Tibial nerve (tissue), 4 donors: ENCODE measurements at regions not wholly inside any gene's neighbourhood (a gene's known extent, or its start where the extent isn't known, plus 50 kb on each side); places are given as distances from the start of the nearest gene placed in this dataset.

Experiments used
- DNase-seq, 2 donors: peaks; one replicate each; pipeline ENCODE4 v3.0.0-alpha.2; 2019; ENCODE audit warnings: low spot score in 2 of 2
- H3K27ac ChIP-seq, 4 donors: fragments of 200-600 bp; sonication (generic) in 3 of 4; one replicate each; pipeline ENCODE4 v1.5.1; 2017 to 2019; ENCODE audit warnings: mild to moderate bottlenecking in 1 of 4
- H3K27me3 ChIP-seq, 2 donors: fragments of 200-600 bp; sonication (generic) in 1 of 2; one replicate each; pipeline versions ENCODE4 v1.5.1 to v1.6.0; 2017 to 2019
- H3K36me3 ChIP-seq, 3 donors: fragments of 200-600 bp; sonication (generic); one replicate each; pipeline ENCODE4 v1.5.1; 2018 to 2019
- H3K4me1 ChIP-seq, 4 donors: fragments of 200-600 bp; sonication (generic) in 3 of 4; one replicate each; pipeline ENCODE4 v1.5.1; 2017 to 2019
- H3K4me3 ChIP-seq, 4 donors: fragments of 200-600 bp; sonication (generic) in 3 of 4; one replicate each; pipeline ENCODE4 v1.5.1; 2017 to 2019; ENCODE audit warnings: mild to moderate bottlenecking in 1 of 4, moderate library complexity in 1 of 4
- H3K9me3 ChIP-seq, 4 donors: fragments of 200-600 bp; sonication (generic) in 3 of 4; one replicate each; pipeline ENCODE4 v1.5.1; 2017 to 2019
- EP300 ChIP-seq, 2 donors: sonication (generic); formaldehyde crosslinking; IDR thresholded peaks; one replicate each; pipeline ENCODE4 v1.6.1; 2017; ENCODE audit warnings: antibody characterized with exemption in 2 of 2, mild to moderate bottlenecking in 1 of 2
- POLR2A ChIP-seq, 2 donors: fragments of 450-650 bp; IDR thresholded peaks; one replicate each; pipeline ENCODE4 v1.6.1; 2017; ENCODE audit warnings: antibody characterized with exemption in 2 of 2, mild to moderate bottlenecking in 2 of 2, moderate library complexity in 2 of 2
- WGBS, 2 donors: methylation state at CpG; one replicate each; pipeline ENCODE4 v1.1.5; 2018; 5-methylcytosine and 5-hydroxymethylcytosine counted together
- TF ChIP-seq, protein P1 (sequence below), 5 experiments: fragments of 200-600 bp in 3 of 5; fragments of 450-650 bp in 2 of 5; sonication (generic) in 3 of 5; IDR thresholded peaks; one replicate each; pipeline ENCODE4 v1.5.1; 2016 to 2019; ENCODE audit warnings: antibody characterized with exemption in 5 of 5, mild to moderate bottlenecking in 3 of 5, moderate library complexity in 2 of 5

DNA sequence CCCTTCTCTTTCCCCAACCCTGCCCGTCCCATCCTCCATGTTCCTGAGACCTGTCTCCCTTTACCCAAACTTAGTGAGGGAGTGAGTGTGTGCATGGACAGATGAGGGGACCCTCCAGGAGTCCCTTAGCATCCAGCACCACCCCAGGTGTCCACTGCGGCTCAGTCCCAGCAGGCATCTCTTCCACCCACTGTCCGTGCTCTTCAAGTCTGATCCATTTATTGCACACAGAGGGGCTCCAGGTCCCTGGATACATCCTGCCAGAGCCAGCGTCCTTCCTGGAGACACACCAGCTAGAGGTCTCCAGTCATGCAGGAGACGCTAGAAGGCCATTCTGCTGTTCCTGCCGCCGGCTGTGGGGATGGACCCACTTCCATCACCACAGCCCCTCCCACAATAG lies 239.2 kb downstream of the ADGRD1 start:
- Histone ChIP-seq H3K27ac (no peak overlapping the region), H3K9me3 (no peaks in the 10 kb centered on the region), H3K4me1 (no peaks in the 10 kb centered on the region), H3K27me3 (no peaks in the 10 kb centered on the region), H3K36me3 (no peaks in the 10 kb centered on the region), H3K4me3 (no peak overlapping the region)
- no peak for DNase-seq
- WGBS, 2 donors = 78 to 86% methylated on average over 7 of the region's 7 CpGs
- TF ChIP-seq, protein P1, sequence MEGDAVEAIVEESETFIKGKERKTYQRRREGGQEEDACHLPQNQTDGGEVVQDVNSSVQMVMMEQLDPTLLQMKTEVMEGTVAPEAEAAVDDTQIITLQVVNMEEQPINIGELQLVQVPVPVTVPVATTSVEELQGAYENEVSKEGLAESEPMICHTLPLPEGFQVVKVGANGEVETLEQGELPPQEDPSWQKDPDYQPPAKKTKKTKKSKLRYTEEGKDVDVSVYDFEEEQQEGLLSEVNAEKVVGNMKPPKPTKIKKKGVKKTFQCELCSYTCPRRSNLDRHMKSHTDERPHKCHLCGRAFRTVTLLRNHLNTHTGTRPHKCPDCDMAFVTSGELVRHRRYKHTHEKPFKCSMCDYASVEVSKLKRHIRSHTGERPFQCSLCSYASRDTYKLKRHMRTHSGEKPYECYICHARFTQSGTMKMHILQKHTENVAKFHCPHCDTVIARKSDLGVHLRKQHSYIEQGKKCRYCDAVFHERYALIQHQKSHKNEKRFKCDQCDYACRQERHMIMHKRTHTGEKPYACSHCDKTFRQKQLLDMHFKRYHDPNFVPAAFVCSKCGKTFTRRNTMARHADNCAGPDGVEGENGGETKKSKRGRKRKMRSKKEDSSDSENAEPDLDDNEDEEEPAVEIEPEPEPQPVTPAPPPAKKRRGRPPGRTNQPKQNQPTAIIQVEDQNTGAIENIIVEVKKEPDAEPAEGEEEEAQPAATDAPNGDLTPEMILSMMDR (IDR thresholded peaks at IDR 0.05) = no peak
- no peak for TF ChIP-seq EP300 (IDR thresholded peaks at IDR 0.05)
- TF ChIP-seq POLR2A (IDR thresholded peaks at IDR 0.05) = no peak

DNA sequence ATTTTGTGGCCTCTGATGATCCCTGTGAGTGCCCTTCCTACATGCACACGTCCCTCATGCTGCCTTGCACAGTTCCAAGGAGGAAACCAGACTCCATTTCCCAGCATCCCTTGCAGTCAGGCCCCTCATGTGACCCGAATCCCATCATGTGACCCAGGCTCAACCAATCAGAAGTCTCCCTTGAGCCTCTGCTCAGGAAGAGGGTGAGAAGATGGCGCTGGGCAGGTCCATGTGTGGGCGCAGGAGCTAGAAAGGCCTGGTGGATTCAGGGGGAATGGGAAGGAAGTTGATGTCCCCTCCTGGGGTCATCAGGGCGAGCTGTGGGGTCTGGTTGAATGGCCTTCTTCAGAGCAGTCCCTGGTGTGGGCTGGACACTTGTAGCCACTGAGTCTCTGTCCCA lies 240.5 kb downstream of the ADGRD1 start:
- TF ChIP-seq EP300 (IDR thresholded peaks at IDR 0.05) (no peak), POLR2A (IDR thresholded peaks at IDR 0.05) (no peak)
- TF ChIP-seq, protein P1 (IDR thresholded peaks at IDR 0.05) = no peak
- no peak for DNase-seq
- Histone ChIP-seq H3K9me3 (peaks cover 0 to 5% (median 0%) of the 10 kb centered on the region in 4 donors), H3K27me3 (no peaks in the 10 kb centered on the region), H3K36me3 (no peaks in the 10 kb centered on the region), H3K4me3 (no peak overlapping the region), H3K27ac (no peak overlapping the region), H3K4me1 (no peaks in the 10 kb centered on the region)
- 77 to 86% methylated on average over 5 of the region's 5 CpGs for WGBS, 2 donors

DNA sequence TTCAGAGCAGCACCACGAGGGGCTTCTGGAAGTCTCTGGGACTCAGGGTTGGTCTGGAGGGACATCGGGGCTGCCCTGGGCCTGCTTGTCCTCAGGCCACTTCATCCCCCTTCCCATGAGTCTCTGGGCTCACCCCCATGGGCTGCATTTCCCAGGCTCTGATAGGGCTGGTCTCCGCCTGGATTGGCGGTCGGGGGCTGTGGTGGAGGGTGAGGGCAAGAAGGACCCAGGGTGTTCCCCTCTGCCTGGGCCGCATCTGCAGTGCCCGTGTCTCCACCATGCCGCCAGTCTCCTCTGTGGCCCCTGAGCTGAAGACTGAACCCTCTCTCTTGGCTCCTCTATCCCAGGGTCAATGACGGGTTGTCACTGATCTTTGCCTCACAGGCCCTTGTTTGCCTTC lies 242.1 kb downstream of the ADGRD1 start:
- DNase-seq = no peak
- H3K27me3 ChIP-seq = no peaks in the 10 kb centered on the region
- no peaks in the 10 kb centered on the region for H3K36me3 ChIP-seq
- WGBS, 2 donors = 91 to 94% methylated on average over 9 of the region's 9 CpGs
- H3K27ac ChIP-seq = no peak overlapping the region
- TF ChIP-seq EP300 (IDR thresholded peaks at IDR 0.05) (no peak), POLR2A (IDR thresholded peaks at IDR 0.05) (no peak)
- TF ChIP-seq, protein P1 (IDR thresholded peaks at IDR 0.05) = no peak
- H3K9me3 ChIP-seq = peaks cover 0 to 5% (median 0%) of the 10 kb centered on the region in 4 donors
- no peak overlapping the region for H3K4me3 ChIP-seq
- H3K4me1 ChIP-seq = no peaks in the 10 kb centered on the region

DNA sequence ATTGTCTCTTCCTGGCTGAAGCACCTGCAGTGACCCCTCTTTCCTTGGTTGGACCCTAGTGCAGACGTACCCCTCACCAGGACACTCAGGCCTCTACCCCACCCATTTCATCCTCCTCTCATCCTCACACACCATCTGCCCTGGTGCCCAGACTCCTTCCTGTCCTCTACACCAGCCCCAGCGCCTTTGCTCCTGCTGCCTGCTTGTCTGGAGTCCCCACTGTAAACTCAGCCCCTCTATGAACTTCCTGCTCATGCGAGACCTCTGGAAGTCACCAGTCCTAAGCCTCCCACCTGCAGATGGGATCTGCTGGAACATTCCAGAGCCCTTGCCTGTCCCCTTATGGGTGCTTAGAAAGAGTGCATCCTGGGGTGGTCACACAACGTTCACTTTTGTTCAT lies 242.5 kb downstream of the ADGRD1 start:
- no peaks in the 10 kb centered on the region for H3K27me3 ChIP-seq
- H3K9me3 ChIP-seq = peaks cover 0 to 5% (median 0%) of the 10 kb centered on the region in 4 donors
- no peak for TF ChIP-seq POLR2A (IDR thresholded peaks at IDR 0.05)
- TF ChIP-seq EP300 (IDR thresholded peaks at IDR 0.05) = no peak
- TF ChIP-seq, protein P1 (IDR thresholded peaks at IDR 0.05) = no peak
- H3K4me3 ChIP-seq = no peak overlapping the region
- no peaks in the 10 kb centered on the region for H3K4me1 ChIP-seq
- no peak overlapping the region for H3K27ac ChIP-seq
- DNase-seq = no peak
- no peaks in the 10 kb centered on the region for H3K36me3 ChIP-seq
- 66 to 82% methylated on average over 4 of the region's 4 CpGs for WGBS, 2 donors

DNA sequence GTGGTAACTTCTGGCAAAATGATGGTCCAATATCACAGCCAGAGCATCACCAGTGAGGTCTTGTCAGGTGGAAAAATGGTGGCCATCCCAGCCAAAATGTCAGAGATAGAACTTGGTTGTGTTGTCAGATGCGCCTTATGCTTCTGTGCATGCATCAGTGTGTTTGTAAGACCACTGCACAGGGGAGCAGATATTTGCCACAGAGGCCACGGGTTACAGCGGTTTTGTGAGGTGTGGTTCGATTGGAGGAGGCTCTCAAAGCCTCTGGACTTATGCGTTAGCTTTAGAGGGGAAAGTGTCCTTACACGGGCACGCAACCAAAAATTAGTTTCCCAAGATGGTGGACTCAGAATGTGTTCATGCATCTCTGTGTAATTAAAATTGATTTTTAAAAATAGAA lies 243.8 kb downstream of the ADGRD1 start:
- Histone ChIP-seq H3K36me3 (no peaks in the 10 kb centered on the region), H3K4me3 (no peak overlapping the region), H3K27ac (no peak overlapping the region), H3K9me3 (peaks cover 0 to 5% (median 0%) of the 10 kb centered on the region in 4 donors), H3K27me3 (no peaks in the 10 kb centered on the region), H3K4me1 (no peaks in the 10 kb centered on the region)
- DNase-seq = no peak
- TF ChIP-seq, protein P1 (IDR thresholded peaks at IDR 0.05) = no peak
- TF ChIP-seq POLR2A (IDR thresholded peaks at IDR 0.05) (no peak), EP300 (IDR thresholded peaks at IDR 0.05) (no peak)
- 90% methylated on average over 7 of the region's 7 CpGs for WGBS, 2 donors
